ENCODE measurements at regions not wholly inside any gene's neighbourhood (a gene's known extent, or its start where the extent isn't known, plus 50 kb on each side); places are given as distances from the start of the nearest gene placed in this dataset.
"Not testable (repeated sequence)": the region's sequence is repeated elsewhere in the genome, so short reads cannot be mapped to it uniquely, and the experiment has no call there.

- DNase-seq: no peak
These were observed 1293.7 kb upstream of the FAM98A start for GRCh38 chr2:34892766-34893165.

DNA sequence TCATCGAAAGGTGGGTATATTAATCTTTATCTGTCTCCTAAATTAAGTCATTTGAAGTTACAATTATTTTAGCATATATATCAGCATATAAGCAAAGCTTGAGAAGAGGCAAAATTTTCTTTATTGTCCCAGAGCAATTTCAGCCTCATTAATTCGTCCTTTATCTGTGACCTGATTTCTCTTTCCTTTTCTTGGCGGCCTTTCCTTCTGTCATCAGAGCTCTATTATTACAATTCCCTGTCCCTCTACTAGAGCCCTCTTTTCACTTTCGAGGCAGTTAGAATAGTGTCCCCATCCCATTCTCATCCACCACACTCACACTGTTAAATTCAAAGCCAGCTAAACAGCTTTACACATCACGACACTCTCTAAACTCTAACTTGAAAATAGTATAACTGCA is 1293.2 kb upstream of the FAM98A start:
- DNase-seq: no peak

DNA sequence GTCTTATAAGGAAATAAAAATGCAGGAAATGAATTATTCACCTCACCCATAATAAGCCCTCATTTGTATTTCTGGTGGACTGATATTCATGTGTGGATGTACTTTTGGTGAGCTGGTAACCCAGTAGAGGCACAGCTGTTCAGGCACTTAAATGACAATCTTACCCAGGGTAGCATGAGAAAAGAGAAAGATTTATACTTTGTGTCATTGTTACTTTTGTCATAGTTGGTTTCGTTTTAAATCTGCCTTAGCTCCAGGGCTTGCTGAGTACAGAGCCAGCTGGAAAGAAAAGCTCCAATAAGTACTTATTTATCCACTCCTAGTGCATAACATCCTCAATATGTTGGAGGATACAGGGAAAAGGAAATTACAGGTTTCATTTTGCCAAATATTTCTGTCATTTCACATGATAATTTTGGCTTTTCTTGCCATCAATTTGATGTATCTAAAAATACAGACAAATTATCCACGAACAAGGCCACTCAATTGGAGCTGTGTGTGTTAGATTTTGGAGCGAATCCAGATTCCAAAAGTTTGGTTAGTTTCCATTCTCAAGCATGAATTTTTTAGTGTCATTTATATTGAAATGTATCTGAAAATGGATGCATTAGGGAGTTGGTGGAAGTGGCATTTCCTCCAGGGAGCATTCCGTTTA is 1276.1 kb upstream of the FAM98A start:
- no peak for DNase-seq

- no peak for DNase-seq
These were observed 1254.5 kb upstream of the FAM98A start for GRCh38 chr2:34853646-34854045.

DNA sequence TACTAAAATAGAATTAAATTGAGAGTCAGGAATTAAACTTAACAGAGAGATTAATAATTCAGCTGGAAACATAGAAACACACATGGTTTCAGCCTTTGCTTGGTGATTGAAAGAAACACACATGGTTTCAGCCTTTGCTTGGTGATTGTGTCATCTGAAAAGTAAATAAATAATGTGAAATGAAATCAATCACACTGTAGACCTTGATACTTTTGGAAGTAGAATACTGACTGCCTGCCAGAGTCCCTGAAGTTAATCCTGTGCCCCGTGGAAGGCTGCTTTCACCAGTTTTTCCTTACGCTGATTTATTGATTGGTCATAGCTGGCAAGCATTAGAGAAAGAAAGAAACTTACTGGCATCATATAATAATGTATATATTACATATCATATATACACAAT is 1252.7 kb upstream of the FAM98A start:
- no peak for DNase-seq

GRCh38 chr2:34849827-34850226 is 1250.7 kb upstream of the FAM98A start:
- no peak for DNase-seq

DNA sequence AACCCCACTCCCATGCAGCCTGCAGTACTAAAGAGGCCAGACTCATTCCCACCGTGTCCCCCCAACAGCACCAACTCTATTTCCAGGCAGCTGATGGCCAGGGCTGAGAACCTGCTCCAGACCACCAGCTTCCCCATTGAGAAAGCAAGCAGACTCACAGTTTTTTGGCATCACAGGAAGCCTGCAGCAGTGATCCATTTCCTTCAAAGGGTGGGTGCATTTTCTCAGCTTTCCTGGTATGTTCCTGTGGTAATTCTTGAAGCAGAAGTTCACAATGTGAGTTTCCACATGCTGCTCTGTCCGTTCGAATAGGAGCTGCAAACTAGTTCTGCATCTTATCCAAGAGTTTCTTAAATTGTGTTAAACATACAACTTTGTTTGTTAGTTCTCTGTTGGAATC is 1249.6 kb upstream of the FAM98A start:
- no peak for DNase-seq

DNA sequence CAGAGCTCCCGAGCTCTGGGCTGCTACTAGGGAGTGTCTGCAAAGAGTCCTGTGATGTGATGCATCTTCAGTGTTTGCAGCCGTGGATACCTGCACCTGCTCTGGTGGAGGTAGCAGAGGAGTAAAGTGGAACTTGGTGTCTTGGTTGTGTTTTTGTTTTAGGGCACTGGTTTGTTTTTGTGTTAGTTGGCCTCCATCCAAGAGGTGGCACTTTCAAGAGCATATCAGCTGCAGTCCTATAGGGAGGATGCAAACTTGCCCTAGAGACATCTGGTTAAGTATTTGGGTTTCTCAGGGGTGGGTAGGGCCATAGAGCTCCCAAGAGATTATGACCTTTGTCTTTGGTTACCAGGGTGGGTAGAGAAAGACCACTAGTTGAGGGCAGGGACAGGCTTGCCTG is 1249.0 kb upstream of the FAM98A start:
- no peak for DNase-seq

GRCh38 chr2:34844629-34845028 is 1245.5 kb upstream of the FAM98A start:
- no peak for DNase-seq

- no peak for DNase-seq
These were observed 1239.3 kb upstream of the FAM98A start for GRCh38 chr2:34838408-34838807.

DNA sequence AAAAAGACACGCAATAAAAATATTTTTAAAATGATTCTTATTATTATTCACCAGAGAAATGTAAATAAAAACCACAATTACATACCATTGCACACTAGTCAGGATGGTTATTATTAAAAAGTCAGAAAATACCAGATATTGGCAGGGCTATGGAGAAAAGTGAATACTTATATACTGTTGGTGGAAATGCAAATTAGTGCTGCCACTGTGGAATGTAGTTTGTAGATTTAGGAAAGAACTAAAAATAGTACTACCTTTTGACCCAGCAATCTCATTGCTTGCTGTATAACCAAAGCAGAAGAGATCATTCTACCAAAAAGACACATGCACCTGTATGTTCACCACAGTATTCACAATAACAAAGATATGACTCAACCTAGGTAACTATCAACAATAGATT is 1237.3 kb upstream of the FAM98A start:
- no peak for DNase-seq

DNA sequence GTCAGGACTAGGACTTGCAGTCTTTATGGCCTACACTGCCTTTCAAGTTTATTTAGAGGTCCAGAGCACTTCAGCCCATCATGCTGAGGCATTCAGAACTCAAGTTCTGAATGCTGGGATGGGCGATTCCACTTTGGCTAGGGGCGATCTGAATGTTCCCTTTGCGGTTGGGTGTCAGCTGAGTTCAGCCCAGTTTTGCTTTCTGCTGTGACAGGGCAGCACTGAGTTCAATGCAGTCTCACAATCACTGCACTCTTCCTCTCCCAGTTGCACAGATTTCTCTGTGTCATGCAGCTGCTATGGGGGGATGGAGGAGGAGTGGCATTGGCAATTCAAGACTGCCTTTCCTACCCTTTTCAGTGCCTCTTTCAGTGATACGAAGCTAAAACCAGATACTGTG is 1232.0 kb upstream of the FAM98A start:
- no peak for DNase-seq

DNA sequence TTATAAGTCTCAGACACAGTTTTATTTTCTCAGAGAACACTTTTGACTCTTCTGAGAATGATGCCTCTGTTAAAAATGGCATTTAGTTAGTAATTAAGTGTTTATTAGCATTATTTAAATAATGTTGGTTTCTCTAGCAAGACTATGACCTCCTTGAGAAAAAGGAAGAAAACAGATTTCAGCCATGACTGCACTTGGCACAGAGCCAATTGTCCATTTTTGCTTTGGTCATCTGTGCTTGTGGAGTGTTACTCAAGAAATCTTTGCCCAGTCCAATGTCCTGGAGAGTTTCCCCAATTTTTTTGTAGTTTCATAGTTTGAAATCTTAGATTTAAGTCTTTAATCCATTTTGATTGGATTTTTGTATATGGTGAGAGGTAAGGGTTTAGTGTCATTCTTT is 1229.4 kb upstream of the FAM98A start:
- DNase-seq: no peak

DNA sequence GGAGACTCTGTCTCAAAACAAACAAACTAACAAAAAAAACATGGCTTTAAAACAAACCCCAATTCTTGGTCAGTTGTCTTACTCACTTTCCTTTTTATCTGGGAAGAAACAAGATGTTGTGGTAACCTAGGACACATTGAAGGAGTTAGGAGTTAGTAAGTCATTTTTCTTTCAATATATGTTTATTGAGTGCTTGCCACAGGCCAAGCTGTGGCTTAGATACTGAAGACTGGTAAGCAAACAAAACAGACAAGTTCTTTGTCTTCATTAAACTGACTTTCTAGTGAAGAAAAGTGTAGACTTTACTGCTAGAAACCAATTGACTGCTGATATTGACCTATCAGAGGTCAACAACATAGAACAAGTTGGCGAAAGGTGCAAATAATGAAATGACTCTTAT is 1228.3 kb upstream of the FAM98A start:
- DNase-seq: no peak

DNA sequence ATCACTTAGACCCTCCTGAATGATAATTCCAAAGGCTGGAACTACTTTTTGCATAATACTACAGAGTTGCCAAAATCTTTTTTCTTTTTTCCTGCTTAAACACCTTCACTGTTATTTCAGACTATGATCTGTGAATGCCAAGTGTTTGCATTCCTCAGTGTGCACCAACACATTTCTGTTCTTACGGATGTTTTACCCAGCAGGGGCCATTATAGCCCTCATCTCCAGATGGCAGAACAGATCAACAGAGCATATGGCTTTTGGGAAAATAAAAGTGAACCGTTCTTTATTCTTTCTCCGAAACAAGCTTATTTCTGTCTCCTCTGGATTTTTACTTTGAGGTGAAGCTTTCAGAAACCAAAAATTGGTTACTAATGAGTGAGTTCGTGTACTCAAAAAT is 1226.6 kb upstream of the FAM98A start:
- DNase-seq: no peak

GRCh38 chr2:34822616-34823015 is 1223.5 kb upstream of the FAM98A start:
- DNase-seq: no peak

DNA sequence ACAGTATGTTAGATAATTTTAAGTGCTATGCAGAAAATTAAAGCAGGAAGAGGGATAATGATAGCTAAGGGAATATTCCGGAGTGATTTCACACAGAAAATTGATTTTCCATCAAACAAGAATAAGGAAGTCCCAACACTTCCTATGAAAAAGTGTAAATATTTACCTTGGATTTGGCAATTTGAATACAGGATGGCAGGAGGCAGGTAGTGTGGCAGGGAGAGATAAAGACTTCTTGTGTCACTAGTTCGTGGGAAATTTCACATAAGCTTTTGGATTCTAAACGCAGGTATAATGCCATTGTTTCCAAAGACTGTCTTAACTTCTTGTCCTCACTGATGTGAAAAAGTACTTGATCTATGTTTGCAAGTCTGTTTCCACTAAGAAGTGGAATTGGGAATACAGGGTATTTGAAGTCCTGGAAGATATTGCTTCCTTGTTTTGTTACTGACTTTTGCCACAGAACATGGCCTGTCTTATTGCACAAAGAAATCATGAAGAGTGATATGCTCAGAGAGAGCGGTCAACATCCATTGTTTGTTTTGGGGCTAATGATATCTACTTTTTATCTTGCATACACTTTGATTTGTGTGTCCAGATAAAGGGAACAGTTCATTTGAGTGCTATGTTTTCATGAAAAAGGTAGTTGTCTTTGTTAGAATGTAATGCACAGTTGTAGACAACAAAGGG is 1216.1 kb upstream of the FAM98A start:
- DNase-seq: no peak

GRCh38 chr2:34810456-34810855 is 1211.4 kb upstream of the FAM98A start:
- DNase-seq: no peak

DNA sequence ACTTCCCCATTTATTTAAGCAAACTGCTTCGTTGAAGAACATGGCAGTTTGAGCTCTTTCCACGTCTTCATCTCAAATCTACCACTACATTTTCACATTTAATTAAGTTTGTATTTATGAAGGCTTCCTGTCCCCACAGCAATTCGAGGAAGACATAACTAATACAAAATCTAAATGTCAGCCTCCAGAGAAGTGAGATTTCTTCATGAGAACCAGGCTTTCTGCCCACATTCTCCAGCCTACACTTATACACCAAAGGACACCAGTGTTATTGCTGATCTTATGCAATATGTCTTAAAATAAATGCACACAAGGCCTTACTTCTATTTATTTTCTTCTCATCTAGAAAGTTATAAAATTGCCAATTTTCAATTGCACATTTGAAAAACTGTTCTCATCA is 1209.3 kb upstream of the FAM98A start:
- no peak for DNase-seq

DNA sequence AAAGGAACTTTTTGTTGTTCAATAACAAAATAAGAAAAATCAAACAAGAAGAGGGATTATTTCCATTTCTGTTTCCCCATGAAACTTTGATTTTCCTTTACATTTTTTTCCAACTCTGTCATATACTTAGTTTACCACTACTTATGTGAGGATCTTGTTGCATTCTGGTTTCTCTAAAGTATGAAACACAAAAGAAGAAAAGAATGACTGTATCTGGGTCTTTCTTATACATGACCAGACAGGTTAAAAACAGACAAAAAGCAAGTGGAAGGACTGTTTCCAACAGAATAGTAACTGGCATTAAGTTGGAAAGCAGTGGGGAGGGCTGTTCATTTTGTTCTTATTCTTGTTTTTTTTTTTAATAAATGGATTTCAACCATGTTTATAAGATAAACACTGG is 1207.8 kb upstream of the FAM98A start:
- no peak for DNase-seq

DNA sequence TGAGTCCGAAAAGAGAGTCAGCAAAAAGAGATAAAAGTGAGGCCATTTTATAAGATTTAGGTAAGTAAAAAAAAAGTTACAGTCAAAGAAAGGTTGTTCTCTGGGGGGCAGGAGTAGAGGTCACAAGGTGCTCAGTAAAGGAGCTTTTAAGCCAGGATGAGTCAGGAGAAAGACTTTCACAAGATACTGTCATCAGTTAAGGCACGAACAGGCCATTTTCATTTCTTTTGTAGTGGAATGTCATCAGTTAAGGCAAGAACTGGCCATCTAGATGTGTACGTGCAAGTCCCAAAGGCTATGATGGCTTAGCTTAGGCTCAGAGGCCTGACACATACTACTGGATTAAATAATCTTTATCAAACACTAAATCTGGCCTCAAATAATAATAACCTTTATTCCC is 1207.3 kb upstream of the FAM98A start:
- no peak for DNase-seq

DNA sequence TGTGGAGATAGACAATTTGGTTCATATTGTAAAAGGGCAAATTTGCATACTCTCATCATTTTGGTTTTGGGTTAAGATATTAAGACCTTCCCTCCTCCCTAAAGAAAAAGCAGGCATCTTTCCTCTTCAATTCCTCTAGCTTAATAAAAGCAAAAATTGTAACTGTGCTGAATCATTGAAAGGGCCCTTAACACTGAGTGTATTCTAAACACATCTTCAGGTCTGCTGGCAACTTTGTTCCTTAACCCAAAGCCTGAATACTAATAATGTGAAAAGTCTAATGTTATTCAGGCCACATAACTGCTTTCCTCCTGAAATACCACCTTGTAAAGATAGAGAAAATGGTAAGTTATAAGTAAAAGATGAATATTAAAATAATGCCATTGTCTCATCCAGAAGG is 1200.5 kb upstream of the FAM98A start:
- DNase-seq: no peak

DNA sequence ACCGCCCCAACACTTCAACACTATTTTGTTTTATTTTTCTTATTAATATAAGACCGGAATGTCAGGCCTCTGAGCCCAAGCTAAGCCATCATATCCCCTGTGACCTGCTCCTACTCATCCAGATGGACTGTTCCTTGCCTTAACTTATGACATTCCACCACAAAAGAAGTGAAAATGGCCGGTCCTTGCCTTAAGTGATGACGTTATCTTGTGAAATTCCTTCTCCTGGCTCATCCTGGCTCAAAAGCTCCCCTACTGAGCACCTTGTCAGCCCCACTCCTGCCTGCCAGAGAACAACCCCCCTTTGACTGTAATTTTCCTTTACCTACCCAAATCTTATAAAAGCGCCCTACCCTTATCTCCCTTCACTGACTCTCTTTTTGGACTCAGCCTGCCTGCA is 1196.5 kb upstream of the FAM98A start:
- not testable (repeated sequence) for DNase-seq

GRCh38 chr2:34789169-34789568 is 1190.1 kb upstream of the FAM98A start:
- no peak for DNase-seq

DNA sequence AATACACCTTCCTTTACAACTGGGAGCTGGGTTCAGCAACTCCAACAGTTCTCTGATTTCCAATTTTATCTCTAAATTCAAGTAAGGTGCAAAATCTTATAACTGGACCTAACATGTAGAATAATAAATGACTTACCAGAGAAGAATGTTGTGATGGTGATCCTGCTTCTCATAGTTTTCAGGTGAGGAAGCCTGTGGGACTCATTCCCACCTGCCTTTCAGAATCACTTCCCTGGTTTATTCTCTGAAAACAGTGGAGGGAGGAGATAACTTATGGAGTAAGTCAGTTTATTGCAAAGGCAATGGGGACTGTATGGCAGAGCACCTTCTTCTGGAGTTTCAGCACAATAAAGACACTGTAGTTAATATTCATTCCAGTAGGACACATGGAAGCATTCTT is 1188.2 kb upstream of the FAM98A start:
- no peak for DNase-seq
